ENCODE measurements at regions not wholly inside any gene's neighbourhood (a gene's known extent, or its start where the extent isn't known, plus 50 kb on each side); places are given as distances from the start of the nearest gene placed in this dataset.

DNA sequence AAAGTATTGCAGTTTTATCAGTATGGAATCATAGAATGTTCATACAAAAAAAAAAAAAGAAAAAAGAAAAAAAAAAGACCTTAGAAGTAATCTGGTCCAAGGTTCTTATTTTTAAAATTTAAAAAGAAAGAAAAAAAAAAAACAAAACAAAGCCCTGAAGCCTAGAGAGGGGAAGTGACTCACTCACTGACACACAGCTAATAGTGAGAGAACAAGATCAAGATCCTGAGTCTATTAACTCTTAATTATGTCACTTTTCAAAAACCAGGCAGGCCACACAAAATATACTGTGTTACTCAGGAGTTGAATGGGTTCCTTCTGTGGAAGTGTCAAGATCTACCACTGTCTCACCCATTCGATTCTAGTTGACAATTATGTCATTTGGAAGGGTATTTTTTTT lies 433.9 kb upstream of the DAB1 start:
- TF ChIP-seq, protein P1, sequence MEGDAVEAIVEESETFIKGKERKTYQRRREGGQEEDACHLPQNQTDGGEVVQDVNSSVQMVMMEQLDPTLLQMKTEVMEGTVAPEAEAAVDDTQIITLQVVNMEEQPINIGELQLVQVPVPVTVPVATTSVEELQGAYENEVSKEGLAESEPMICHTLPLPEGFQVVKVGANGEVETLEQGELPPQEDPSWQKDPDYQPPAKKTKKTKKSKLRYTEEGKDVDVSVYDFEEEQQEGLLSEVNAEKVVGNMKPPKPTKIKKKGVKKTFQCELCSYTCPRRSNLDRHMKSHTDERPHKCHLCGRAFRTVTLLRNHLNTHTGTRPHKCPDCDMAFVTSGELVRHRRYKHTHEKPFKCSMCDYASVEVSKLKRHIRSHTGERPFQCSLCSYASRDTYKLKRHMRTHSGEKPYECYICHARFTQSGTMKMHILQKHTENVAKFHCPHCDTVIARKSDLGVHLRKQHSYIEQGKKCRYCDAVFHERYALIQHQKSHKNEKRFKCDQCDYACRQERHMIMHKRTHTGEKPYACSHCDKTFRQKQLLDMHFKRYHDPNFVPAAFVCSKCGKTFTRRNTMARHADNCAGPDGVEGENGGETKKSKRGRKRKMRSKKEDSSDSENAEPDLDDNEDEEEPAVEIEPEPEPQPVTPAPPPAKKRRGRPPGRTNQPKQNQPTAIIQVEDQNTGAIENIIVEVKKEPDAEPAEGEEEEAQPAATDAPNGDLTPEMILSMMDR (conservative IDR thresholded peaks at IDR 0.05; ENCODE audit: low read depth, low read length): no peak
- TF ChIP-seq EZH2phosphoT487 (IDR thresholded peaks at IDR 0.05; ENCODE audit: borderline replicate concordance, low read length): no peak

Measured in PC-3 (cell line).